Omental fat pad (tissue), 3 donors: ENCODE measurements at regions not wholly inside any gene's neighbourhood (a gene's known extent, or its start where the extent isn't known, plus 50 kb on each side); places are given as distances from the start of the nearest gene placed in this dataset.
A peak's percentile ranks its signal among the peaks of the same experiment; 100 is the strongest.

Experiments
- ATAC-seq: fragments of 150-250 bp; one replicate; pipeline ENCODE4 v1.9.1; 2016; ENCODE audit warnings: mild to moderate bottlenecking, moderate library complexity; ENCODE audit not compliant: low FRiP score
- DNase-seq: peaks from one replicate; pipeline ENCODE4 v3.0.0-alpha.2; 2019; ENCODE audit warnings: low spot score
- CTCF ChIP-seq, 3 donors: fragments of 450-650 bp; IDR thresholded peaks; one replicate each; pipeline ENCODE4 v1.5.1; 2016 to 2017; ENCODE audit warnings: antibody characterized with exemption in 3 of 3, mild to moderate bottlenecking in 3 of 3, moderate library complexity in 2 of 3

GRCh38 chr22:42180349-42180842, 49.8 kb upstream of the CYP2D6 start:
- DNase-seq = no peak
- no peak for TF ChIP-seq CTCF (IDR thresholded peaks at IDR 0.05)
- peak; percentile 37 for ATAC-seq
